Gastrocnemius medialis (tissue), 4 donors: ENCODE measurements at regions not wholly inside any gene's neighbourhood (a gene's known extent, or its start where the extent isn't known, plus 50 kb on each side); places are given as distances from the start of the nearest gene placed in this dataset.

Experiments used
- CTCF ChIP-seq, 5 experiments: fragments of 450-650 bp in 3 of 5; fragments of 200-600 bp in 2 of 5; sonication (generic) in 2 of 5; IDR thresholded peaks in 4 of 5; conservative IDR thresholded peaks in 1 of 5; 1 replicate in 4 of 5; 2 replicates in 1 of 5; pipeline ENCODE4 v1.5.1; 2016 to 2019; ENCODE audit warnings: antibody characterized with exemption in 5 of 5, mild to moderate bottlenecking in 3 of 5, moderate library complexity in 3 of 5
- POLR2A ChIP-seq, 2 donors: fragments of 450-650 bp; IDR thresholded peaks; one replicate each; pipeline ENCODE4 v1.6.1; 2017; ENCODE audit warnings: antibody characterized with exemption in 2 of 2, mild to moderate bottlenecking in 2 of 2, moderate library complexity in 2 of 2

DNA sequence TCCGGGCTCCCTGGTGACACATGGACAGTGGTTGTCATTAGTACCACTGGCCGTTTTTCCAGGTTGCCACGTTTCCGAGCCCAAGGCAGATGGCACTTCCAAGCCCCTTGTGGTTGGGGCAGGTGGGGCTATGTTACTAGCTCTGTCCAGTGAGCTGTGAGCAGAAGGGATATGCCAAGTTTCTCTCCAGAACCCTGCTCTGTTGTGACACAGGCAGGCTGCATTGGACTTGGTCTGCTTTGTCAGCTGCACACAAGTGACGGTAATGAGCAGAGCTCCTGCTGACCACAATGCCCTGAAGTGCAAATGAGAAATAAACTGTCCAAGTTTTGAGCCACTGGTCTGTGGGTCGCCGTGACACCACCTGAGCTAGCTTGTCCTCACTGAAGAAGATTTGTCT lies 118.8 kb downstream of the GYPC start:
- TF ChIP-seq CTCF (IDR thresholded peaks at IDR 0.05 in 4 of 5, conservative IDR thresholded peaks at IDR 0.05 in 1 of 5) (no peak), POLR2A (IDR thresholded peaks at IDR 0.05) (no peak)
